ENCODE measurements at regions not wholly inside any gene's neighbourhood (a gene's known extent, or its start where the extent isn't known, plus 50 kb on each side); places are given as distances from the start of the nearest gene placed in this dataset.

GRCh38 chr18:2183432-2183831 is 387.9 kb downstream of the METTL4 start:
- Histone ChIP-seq H3K9me3 (ENCODE audit: control insufficient read depth in 1 of 2, low read length in 2 of 2) (no peaks in the 10 kb centered on the region), H3K27me3 (ENCODE audit: insufficient read depth, low read length) (no peaks in the 10 kb centered on the region), H3K27ac (ENCODE audit: low read depth, low read length) (no peak overlapping the region), H3K4me1 (ENCODE audit: insufficient read depth, low read length) (no peaks in the 10 kb centered on the region), H3K4me3 (ENCODE audit: low read length in 2 of 2) (no peak overlapping the region), H3K36me3 (ENCODE audit: insufficient read depth, low read length) (no peaks in the 10 kb centered on the region)
- Mint-ChIP-seq H3K27me3 (peaks cover 8 to 12% of the 10 kb centered on the region in 2 donors), H3K27ac (no peak overlapping the region), H3K4me1 (peaks cover 0 to 3% (median 0%) of the 10 kb centered on the region in 4 donors), H3K9me3 (peaks cover 0 to 3% (median 0%) of the 10 kb centered on the region in 8 donors), H3K4me3 (no peak overlapping the region), H3K36me3 (no peaks in the 10 kb centered on the region)
- POLR2A ChIA-PET (ENCODE audit: partially characterized antibody): no interaction called here
- CTCF ChIA-PET (ENCODE audit: partially characterized antibody): no interaction called here
- intact Hi-C loops (cut with micrococcal nuclease): loop anchor here (10.0 kb wide), 1 partner anchor 61 kb away; no protein-coding TSS in a partner anchor
- DNase-seq: no peak

DNA sequence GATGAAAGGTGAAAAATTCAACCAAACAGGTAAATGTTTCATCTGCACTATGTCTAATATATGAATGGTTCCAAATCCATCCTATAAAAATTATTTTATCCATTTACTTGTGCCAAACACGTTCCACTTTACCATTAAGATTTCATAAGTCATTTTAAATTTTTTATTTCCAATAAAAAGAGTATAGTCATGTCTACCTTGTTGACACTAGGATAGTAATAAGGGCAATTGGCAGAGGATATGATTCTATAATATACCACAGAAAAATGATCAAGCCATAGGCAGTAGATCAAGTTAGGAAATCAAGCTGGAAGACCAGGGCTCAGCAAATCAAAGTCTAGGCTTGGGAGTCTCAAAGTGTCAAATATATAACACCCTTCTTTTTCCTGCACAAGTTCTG is 384.3 kb downstream of the METTL4 start:
- H3K27me3 Mint-ChIP-seq: peaks cover 6 to 10% of the 10 kb centered on the region in 2 donors
- no peak for DNase-seq
- Histone ChIP-seq H3K9me3 (ENCODE audit: control insufficient read depth in 1 of 2, low read length in 2 of 2) (no peaks in the 10 kb centered on the region), H3K36me3 (ENCODE audit: insufficient read depth, low read length) (no peaks in the 10 kb centered on the region), H3K4me1 (ENCODE audit: insufficient read depth, low read length) (no peaks in the 10 kb centered on the region), H3K27ac (ENCODE audit: low read depth, low read length) (no peak overlapping the region), H3K27me3 (ENCODE audit: insufficient read depth, low read length) (no peaks in the 10 kb centered on the region), H3K4me3 (ENCODE audit: low read length in 2 of 2) (no peak overlapping the region)
- H3K36me3 Mint-ChIP-seq: no peaks in the 10 kb centered on the region
- intact Hi-C loops (cut with micrococcal nuclease): loop anchor here (10.0 kb wide), 1 partner anchor 58 kb away; no protein-coding TSS in a partner anchor
- H3K27ac Mint-ChIP-seq: no peak overlapping the region
- ChIA-PET POLR2A (ENCODE audit: partially characterized antibody) (no interaction called here), CTCF (ENCODE audit: partially characterized antibody) (no interaction called here)
- no peak overlapping the region for H3K4me3 Mint-ChIP-seq
- peaks cover 0 to 5% (median 0%) of the 10 kb centered on the region in 8 donors for H3K9me3 Mint-ChIP-seq
- peaks cover 0 to 3% (median 0%) of the 10 kb centered on the region in 4 donors for H3K4me1 Mint-ChIP-seq

GRCh38 chr18:2188258-2188657 is 383.0 kb downstream of the METTL4 start:
- CTCF ChIA-PET (ENCODE audit: partially characterized antibody): no interaction called here
- no peak for DNase-seq

GRCh38 chr18:2191180-2191790 is 380.0 kb downstream of the METTL4 start:
- Mint-ChIP-seq H3K36me3 (no peaks in the 10 kb centered on the region), H3K27me3 (peaks cover 1 to 2% of the 10 kb centered on the region in 2 donors)
- POLR2A ChIA-PET (ENCODE audit: partially characterized antibody): no interaction called here

More at GRCh38 chr18:2188258-2188657, 383.0 kb downstream of the METTL4 start:
- H3K27ac ChIP-seq (ENCODE audit: low read depth, low read length): no peak overlapping the region
- no peaks in the 10 kb centered on the region for H3K9me3 ChIP-seq (ENCODE audit: control insufficient read depth in 1 of 2, low read length in 2 of 2)
- Mint-ChIP-seq H3K9me3 (peaks cover 0 to 10% (median 2%) of the 10 kb centered on the region in 8 donors), H3K27ac (no peak overlapping the region), H3K4me3 (no peak overlapping the region), H3K27me3 (peaks cover 5 to 6% of the 10 kb centered on the region in 2 donors), H3K4me1 (peaks cover 0 to 3% (median 0%) of the 10 kb centered on the region in 4 donors), H3K36me3 (no peaks in the 10 kb centered on the region)
- no peaks in the 10 kb centered on the region for H3K27me3 ChIP-seq (ENCODE audit: insufficient read depth, low read length)
- no peaks in the 10 kb centered on the region for H3K4me1 ChIP-seq (ENCODE audit: insufficient read depth, low read length)
- intact Hi-C loops (cut with micrococcal nuclease): loop anchor here (10.0 kb wide), 1 partner anchor 57 kb away; no protein-coding TSS in a partner anchor
- no peak overlapping the region for H3K4me3 ChIP-seq (ENCODE audit: low read length in 2 of 2)
- POLR2A ChIA-PET (ENCODE audit: partially characterized antibody): no interaction called here
- H3K36me3 ChIP-seq (ENCODE audit: insufficient read depth, low read length): no peaks in the 10 kb centered on the region

GRCh38 chr18:2192562-2192961 is 378.7 kb downstream of the METTL4 start:
- Histone ChIP-seq H3K36me3 (ENCODE audit: insufficient read depth, low read length) (no peaks in the 10 kb centered on the region), H3K27ac (ENCODE audit: low read depth, low read length) (no peak overlapping the region), H3K4me3 (ENCODE audit: low read length in 2 of 2) (no peak overlapping the region), H3K9me3 (ENCODE audit: control insufficient read depth in 1 of 2, low read length in 2 of 2) (no peaks in the 10 kb centered on the region), H3K4me1 (ENCODE audit: insufficient read depth, low read length) (no peaks in the 10 kb centered on the region), H3K27me3 (ENCODE audit: insufficient read depth, low read length) (no peaks in the 10 kb centered on the region)
- peaks cover 1 to 2% of the 10 kb centered on the region in 2 donors for H3K27me3 Mint-ChIP-seq
- H3K27ac Mint-ChIP-seq: no peak overlapping the region
- intact Hi-C loops (cut with micrococcal nuclease): no loop called here
- no peak for DNase-seq
- POLR2A ChIA-PET (ENCODE audit: partially characterized antibody): no interaction called here
- H3K4me3 Mint-ChIP-seq: no peak overlapping the region
- no peaks in the 10 kb centered on the region for H3K4me1 Mint-ChIP-seq
- CTCF ChIA-PET (ENCODE audit: partially characterized antibody): interaction anchor here (0.7 kb wide), 1 partner anchor 130 kb away, joined by 3 read pairs; no protein-coding TSS in a partner anchor
- H3K36me3 Mint-ChIP-seq: no peaks in the 10 kb centered on the region
- H3K9me3 Mint-ChIP-seq: peaks cover 3 to 19% (median 6%) of the 10 kb centered on the region in 8 donors

More at GRCh38 chr18:2191180-2191790, 380.0 kb downstream of the METTL4 start:
- Histone ChIP-seq H3K27me3 (ENCODE audit: insufficient read depth, low read length) (no peaks in the 10 kb centered on the region), H3K4me3 (ENCODE audit: low read length in 2 of 2) (no peak overlapping the region), H3K4me1 (ENCODE audit: insufficient read depth, low read length) (no peaks in the 10 kb centered on the region), H3K9me3 (ENCODE audit: control insufficient read depth in 1 of 2, low read length in 2 of 2) (no peaks in the 10 kb centered on the region), H3K36me3 (ENCODE audit: insufficient read depth, low read length) (no peaks in the 10 kb centered on the region), H3K27ac (ENCODE audit: low read depth, low read length) (no peak overlapping the region)
- Mint-ChIP-seq H3K4me3 (no peak overlapping the region), H3K27ac (no peak overlapping the region), H3K4me1 (no peaks in the 10 kb centered on the region), H3K9me3 (peaks cover 3 to 19% (median 6%) of the 10 kb centered on the region in 8 donors)
- intact Hi-C loops (cut with micrococcal nuclease): no loop called here
- CTCF ChIA-PET (ENCODE audit: partially characterized antibody): no interaction called here
- no peak for DNase-seq

DNA sequence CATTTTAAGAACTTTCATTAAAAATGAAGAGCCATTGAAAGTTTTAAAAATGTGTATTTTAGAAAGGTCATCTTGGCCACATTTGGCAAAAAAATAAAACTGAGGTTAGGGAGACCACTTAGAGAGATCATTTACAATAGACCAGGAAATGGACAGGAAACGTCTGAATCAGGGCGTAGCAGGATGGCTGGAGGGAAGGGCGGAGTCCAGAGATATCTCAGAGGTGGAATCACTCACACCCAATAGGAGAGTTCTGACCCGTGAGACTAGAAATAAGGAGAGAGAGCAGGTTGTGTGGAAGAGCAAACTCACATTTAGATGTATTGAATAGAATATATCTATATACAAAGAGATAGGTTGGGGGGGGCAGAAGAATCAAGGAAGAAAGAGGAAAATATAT is 373.4 kb downstream of the METTL4 start:
- Histone ChIP-seq H3K27ac (ENCODE audit: low read depth, low read length) (no peak overlapping the region), H3K4me3 (ENCODE audit: low read length in 2 of 2) (no peak overlapping the region), H3K36me3 (ENCODE audit: insufficient read depth, low read length) (no peaks in the 10 kb centered on the region), H3K27me3 (ENCODE audit: insufficient read depth, low read length) (no peaks in the 10 kb centered on the region), H3K9me3 (ENCODE audit: control insufficient read depth in 1 of 2, low read length in 2 of 2) (no peaks in the 10 kb centered on the region), H3K4me1 (ENCODE audit: insufficient read depth, low read length) (no peaks in the 10 kb centered on the region)
- Mint-ChIP-seq H3K4me1 (no peaks in the 10 kb centered on the region), H3K36me3 (no peaks in the 10 kb centered on the region), H3K27ac (no peak overlapping the region), H3K4me3 (no peak overlapping the region), H3K9me3 (peaks cover 2 to 12% (median 6%) of the 10 kb centered on the region in 8 donors), H3K27me3 (no peaks in the 10 kb centered on the region)
- ChIA-PET POLR2A (ENCODE audit: partially characterized antibody) (no interaction called here), CTCF (ENCODE audit: partially characterized antibody) (no interaction called here)
- DNase-seq: no peak
- intact Hi-C loops (cut with micrococcal nuclease): no loop called here

DNA sequence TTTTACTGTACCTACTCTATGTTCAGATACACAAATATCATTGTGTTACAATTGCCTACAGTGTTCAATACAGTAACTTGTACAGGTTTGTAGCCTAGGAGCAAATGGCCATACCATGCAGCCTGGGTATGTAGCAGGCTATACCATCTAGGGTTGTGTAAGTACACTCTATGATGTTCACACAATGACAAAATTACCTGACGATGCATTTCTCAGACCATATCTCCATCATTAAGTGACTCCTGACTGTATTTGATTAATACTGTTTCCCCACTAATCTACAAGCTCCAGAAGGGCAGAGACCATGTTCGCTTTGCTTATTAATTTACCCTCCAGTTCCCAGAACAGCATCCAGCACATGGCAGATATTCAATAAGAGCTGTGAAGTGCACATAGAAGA is 372.2 kb downstream of the METTL4 start:
- CTCF ChIA-PET (ENCODE audit: partially characterized antibody): no interaction called here
- Histone ChIP-seq H3K4me3 (ENCODE audit: low read length in 2 of 2) (no peak overlapping the region), H3K27me3 (ENCODE audit: insufficient read depth, low read length) (no peaks in the 10 kb centered on the region), H3K4me1 (ENCODE audit: insufficient read depth, low read length) (no peaks in the 10 kb centered on the region), H3K27ac (ENCODE audit: low read depth, low read length) (no peak overlapping the region), H3K9me3 (ENCODE audit: control insufficient read depth in 1 of 2, low read length in 2 of 2) (no peaks in the 10 kb centered on the region), H3K36me3 (ENCODE audit: insufficient read depth, low read length) (no peaks in the 10 kb centered on the region)
- POLR2A ChIA-PET (ENCODE audit: partially characterized antibody): no interaction called here
- Mint-ChIP-seq H3K4me1 (no peaks in the 10 kb centered on the region), H3K9me3 (peaks cover 0 to 4% (median 2%) of the 10 kb centered on the region in 8 donors), H3K27me3 (peaks cover 2% of the 10 kb centered on the region in 2 donors), H3K4me3 (no peak overlapping the region), H3K27ac (no peak overlapping the region), H3K36me3 (no peaks in the 10 kb centered on the region)
- intact Hi-C loops (cut with micrococcal nuclease): no loop called here
- DNase-seq: no peak
